ENCODE measurements at regions not wholly inside any gene's neighbourhood (a gene's known extent, or its start where the extent isn't known, plus 50 kb on each side); places are given as distances from the start of the nearest gene placed in this dataset.
A peak's percentile ranks its signal among the peaks of the same experiment; 100 is the strongest.
"Not testable (repeated sequence)": the region's sequence is repeated elsewhere in the genome, so short reads cannot be mapped to it uniquely, and the experiment has no call there.

GRCh38 chr9:129435291-129435690 is 185.6 kb downstream of the C9orf50 start:
- Mint-ChIP-seq H3K27me3 (peaks cover 48% of the 10 kb centered on the region), H3K4me3 (no peak overlapping the region), H3K36me3 (ENCODE audit: low read depth) (no peaks in the 10 kb centered on the region), H3K4me1 (ENCODE audit: low read depth) (peaks cover 36% of the 10 kb centered on the region), H3K9me3 (no peaks in the 10 kb centered on the region), H3K27ac (no peak overlapping the region)
- intact Hi-C loops (cut with micrococcal nuclease): no loop called here

- H3K4me3 Mint-ChIP-seq: no peak overlapping the region
- peaks cover 31% of the 10 kb centered on the region for H3K4me1 Mint-ChIP-seq (ENCODE audit: low read depth)
- no peaks in the 10 kb centered on the region for H3K9me3 Mint-ChIP-seq
- H3K27ac Mint-ChIP-seq: no peak overlapping the region
- peaks cover 39% of the 10 kb centered on the region for H3K27me3 Mint-ChIP-seq
- intact Hi-C loops (cut with micrococcal nuclease): no loop called here
- H3K36me3 Mint-ChIP-seq (ENCODE audit: low read depth): no peaks in the 10 kb centered on the region
Measured at GRCh38 chr9:129434187-129434586, 186.7 kb downstream of the C9orf50 start.

DNA sequence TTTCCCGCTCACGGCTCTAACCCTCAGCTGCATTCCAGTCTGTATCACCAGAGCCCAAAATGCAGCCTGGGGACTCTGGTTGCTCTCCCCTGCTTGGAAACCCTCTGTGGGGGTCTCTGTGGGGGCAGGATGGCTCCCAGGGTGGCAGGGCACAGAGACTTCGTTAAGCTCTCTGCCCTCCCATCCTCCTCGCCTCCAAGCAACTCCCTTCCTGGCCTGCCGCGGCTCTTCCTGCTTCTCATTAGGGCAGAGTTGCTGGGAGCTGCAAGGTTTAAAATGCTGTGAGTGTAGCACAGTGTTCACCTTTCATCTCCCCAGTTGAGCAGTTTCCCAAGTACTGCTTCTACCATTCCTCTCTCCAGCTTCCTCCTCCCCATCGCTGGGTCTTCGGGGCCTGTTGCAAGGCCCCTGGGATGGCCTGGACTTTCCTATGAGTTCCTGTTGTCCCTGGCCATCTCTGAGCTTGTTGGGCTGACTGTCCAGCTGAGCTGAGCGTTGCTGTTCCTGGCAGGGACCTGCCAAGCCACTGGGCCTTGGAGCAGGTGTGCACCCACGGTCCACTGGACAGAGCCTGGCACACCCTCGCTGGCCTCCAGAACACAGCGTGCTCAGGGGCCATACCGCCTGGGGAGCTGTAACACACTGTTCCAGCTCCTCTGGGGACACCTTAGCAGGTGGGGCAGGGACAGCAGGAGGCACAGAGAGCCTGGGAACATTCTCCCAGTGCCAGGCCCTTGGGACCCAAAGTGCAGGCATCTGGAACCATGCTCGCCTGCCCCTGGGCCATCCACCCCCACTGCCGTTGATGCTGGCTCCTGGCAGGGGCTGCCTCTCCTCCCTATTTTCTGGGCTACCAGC is 188.4 kb downstream of the C9orf50 start:
- peaks cover 16% of the 10 kb centered on the region for H3K4me1 Mint-ChIP-seq (ENCODE audit: low read depth)
- intact Hi-C loops (cut with micrococcal nuclease): no loop called here
- no peaks in the 10 kb centered on the region for H3K9me3 Mint-ChIP-seq
- peaks cover 25% of the 10 kb centered on the region for H3K27me3 Mint-ChIP-seq
- no peak overlapping the region for H3K27ac Mint-ChIP-seq
- no peak overlapping the region for H3K4me3 Mint-ChIP-seq
- H3K36me3 Mint-ChIP-seq (ENCODE audit: low read depth): no peaks in the 10 kb centered on the region

DNA sequence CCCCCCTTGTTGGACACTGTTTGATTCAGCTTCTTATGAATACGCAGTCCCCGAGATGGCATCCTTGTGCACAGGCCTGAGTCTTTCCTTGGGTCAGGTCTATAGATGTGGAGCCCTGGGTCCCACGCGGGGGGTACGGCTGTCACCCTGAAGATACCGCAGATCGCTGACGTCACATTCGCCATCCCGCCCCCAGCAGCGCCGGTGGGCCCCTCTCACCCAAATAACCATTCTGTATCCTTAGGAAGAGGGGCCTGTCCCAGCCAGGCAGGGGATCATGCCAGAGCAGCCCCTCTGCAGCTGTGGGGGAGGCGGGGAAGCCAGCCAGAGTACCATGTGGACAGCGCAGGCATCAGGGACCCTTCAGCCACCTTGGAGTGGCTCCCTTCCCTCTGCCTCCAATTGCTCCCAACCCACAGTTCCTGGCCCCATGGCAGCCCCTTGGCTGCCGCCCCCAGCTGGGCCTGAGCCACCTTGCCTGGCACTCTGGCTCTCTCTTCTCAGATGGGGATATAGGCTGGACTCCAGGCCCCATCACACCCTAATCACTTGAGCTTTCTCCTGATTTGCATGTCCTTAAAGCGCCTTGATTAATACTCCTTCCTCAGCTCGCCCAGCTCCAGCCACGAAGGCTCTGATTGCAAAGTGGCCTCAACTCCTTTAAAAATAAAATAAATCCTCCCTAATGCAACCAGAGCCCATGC is 189.8 kb downstream of the C9orf50 start:
- H3K27ac Mint-ChIP-seq: no peak overlapping the region
- H3K36me3 Mint-ChIP-seq (ENCODE audit: low read depth): no peaks in the 10 kb centered on the region
- H3K27me3 Mint-ChIP-seq: peaks cover 10% of the 10 kb centered on the region
- H3K4me1 Mint-ChIP-seq (ENCODE audit: low read depth): peaks cover 6% of the 10 kb centered on the region
- intact Hi-C loops (cut with micrococcal nuclease): no loop called here
- H3K4me3 Mint-ChIP-seq: no peak overlapping the region
- H3K9me3 Mint-ChIP-seq: no peaks in the 10 kb centered on the region

- Mint-ChIP-seq H3K4me1 (ENCODE audit: low read depth) (peaks cover 8% of the 10 kb centered on the region), H3K36me3 (ENCODE audit: low read depth) (no peaks in the 10 kb centered on the region), H3K4me3 (no peak overlapping the region), H3K9me3 (no peaks in the 10 kb centered on the region), H3K27ac (no peak overlapping the region), H3K27me3 (peaks cover 2% of the 10 kb centered on the region)
- intact Hi-C loops (cut with micrococcal nuclease): no loop called here
Measured at GRCh38 chr9:129428864-129429577, 191.9 kb downstream of the C9orf50 start.

- Mint-ChIP-seq H3K4me3 (no peak overlapping the region), H3K9me3 (no peaks in the 10 kb centered on the region), H3K27ac (no peak overlapping the region), H3K27me3 (peaks cover 2% of the 10 kb centered on the region), H3K36me3 (ENCODE audit: low read depth) (no peaks in the 10 kb centered on the region), H3K4me1 (ENCODE audit: low read depth) (peaks cover 20% of the 10 kb centered on the region)
- intact Hi-C loops (cut with micrococcal nuclease): no loop called here
Measured at GRCh38 chr9:129427149-129427548, 193.8 kb downstream of the C9orf50 start.

DNA sequence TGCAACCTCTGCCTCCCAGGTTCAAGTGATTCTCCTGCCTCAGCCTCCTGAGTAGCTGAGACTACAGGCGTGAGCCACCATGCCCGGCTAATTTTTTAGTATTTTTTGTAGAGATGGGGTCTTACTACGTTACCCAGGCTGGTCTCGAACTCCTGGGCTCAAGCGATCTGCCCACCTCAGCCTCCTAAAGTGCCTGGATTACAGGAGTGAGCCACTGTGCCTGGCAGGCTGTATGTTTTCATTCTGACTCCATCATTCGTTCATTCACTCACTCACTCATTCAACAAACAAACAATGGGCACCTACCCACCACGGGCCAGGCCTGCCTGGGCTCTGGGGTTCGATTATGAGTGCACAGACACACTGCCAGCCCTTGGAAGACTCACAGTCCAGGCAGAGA is 197.1 kb downstream of the C9orf50 start:
- intact Hi-C loops (cut with micrococcal nuclease); H3K9me3 Mint-ChIP-seq; H3K27me3 Mint-ChIP-seq; H3K4me3 Mint-ChIP-seq; H3K36me3 Mint-ChIP-seq (ENCODE audit: low read depth): not testable (repeated sequence)
- Mint-ChIP-seq H3K27ac (peak overlapping the region; percentile 24), H3K4me1 (ENCODE audit: low read depth) (peaks cover 26% of the 10 kb centered on the region)

- intact Hi-C loops (cut with micrococcal nuclease): no loop called here
- Mint-ChIP-seq H3K36me3 (ENCODE audit: low read depth) (no peaks in the 10 kb centered on the region), H3K4me1 (ENCODE audit: low read depth) (peaks cover 26% of the 10 kb centered on the region), H3K4me3 (no peak overlapping the region), H3K9me3 (no peaks in the 10 kb centered on the region), H3K27ac (peak overlapping the region; percentile 24), H3K27me3 (peaks cover 8% of the 10 kb centered on the region)
Measured at GRCh38 chr9:129423216-129423615, 197.7 kb downstream of the C9orf50 start.

DNA sequence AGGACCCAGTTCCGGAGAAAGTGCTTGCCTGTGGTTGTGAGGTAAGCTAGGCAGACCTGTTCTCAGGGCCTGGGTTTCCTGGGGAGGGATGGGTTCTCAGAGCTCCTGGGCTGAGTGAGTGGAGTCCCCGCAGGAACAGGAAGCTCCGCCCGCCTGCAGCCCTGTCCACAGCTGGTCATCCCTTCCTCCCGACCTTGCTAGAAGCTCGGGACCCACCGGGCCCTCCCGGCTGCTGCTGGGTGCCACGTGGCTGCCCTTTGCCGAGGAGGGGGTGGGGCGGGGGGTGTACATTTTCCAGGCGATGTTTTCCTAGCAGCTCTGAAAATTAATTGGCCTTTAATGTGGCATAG is 198.1 kb downstream of the C9orf50 start:
- peaks cover 8% of the 10 kb centered on the region for H3K27me3 Mint-ChIP-seq
- intact Hi-C loops (cut with micrococcal nuclease): no loop called here
- H3K9me3 Mint-ChIP-seq: no peaks in the 10 kb centered on the region
- no peaks in the 10 kb centered on the region for H3K36me3 Mint-ChIP-seq (ENCODE audit: low read depth)
- no peak overlapping the region for H3K4me3 Mint-ChIP-seq
- peak overlapping the region; percentile 24 for H3K27ac Mint-ChIP-seq
- peaks cover 30% of the 10 kb centered on the region for H3K4me1 Mint-ChIP-seq (ENCODE audit: low read depth)

GRCh38 chr9:129422032-129422842 is 198.7 kb downstream of the C9orf50 start:
- no peak overlapping the region for H3K27ac Mint-ChIP-seq
- peaks cover 8% of the 10 kb centered on the region for H3K27me3 Mint-ChIP-seq
- H3K9me3 Mint-ChIP-seq: no peaks in the 10 kb centered on the region
- intact Hi-C loops (cut with micrococcal nuclease): no loop called here
- H3K4me3 Mint-ChIP-seq: no peak overlapping the region
- peaks cover 36% of the 10 kb centered on the region for H3K4me1 Mint-ChIP-seq (ENCODE audit: low read depth)
- H3K36me3 Mint-ChIP-seq (ENCODE audit: low read depth): no peaks in the 10 kb centered on the region

DNA sequence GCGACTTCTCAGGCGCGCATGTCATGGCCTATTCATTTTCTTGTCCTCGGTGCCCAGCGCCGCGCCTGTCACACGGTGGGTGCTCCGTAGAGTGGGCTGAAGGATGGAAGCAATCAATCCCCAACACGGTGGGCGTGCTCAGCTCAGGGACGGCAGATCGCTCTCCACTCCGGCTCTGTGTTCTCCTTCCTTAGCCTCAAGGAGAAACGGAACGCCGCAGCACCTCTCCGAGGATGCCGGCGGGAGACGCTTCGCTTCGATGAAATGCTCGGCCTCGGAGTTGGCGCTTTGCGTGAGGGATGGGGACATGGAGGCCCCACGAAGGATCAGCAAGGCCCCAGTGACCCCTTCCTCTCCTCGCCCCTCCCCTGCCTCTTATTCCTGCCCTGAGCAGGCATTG is 199.5 kb downstream of the C9orf50 start:
- Mint-ChIP-seq H3K27me3 (peaks cover 8% of the 10 kb centered on the region), H3K9me3 (no peaks in the 10 kb centered on the region), H3K36me3 (ENCODE audit: low read depth) (no peaks in the 10 kb centered on the region), H3K4me1 (ENCODE audit: low read depth) (peaks cover 44% of the 10 kb centered on the region), H3K27ac (peak overlapping the region; percentile 41), H3K4me3 (no peak overlapping the region)
- intact Hi-C loops (cut with micrococcal nuclease): no loop called here

DNA sequence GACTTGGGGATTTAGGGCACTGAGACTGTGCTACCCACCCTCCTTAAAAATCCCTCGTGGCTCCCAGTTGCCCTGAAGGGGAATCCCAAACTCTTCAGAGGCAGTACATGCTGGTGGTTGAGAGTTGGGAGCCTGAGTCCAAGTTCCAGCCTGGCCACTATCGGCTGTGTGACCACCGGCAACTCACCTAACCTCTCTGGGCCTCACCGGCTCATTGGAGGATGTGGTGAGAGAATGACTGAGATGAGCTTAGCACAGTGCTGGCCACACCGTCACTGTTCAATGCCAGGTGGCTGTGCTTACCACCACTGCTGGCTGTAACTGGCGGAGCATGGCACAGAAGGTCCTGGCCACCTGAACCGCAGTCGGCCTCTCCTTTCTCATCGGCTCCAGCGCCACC is 200.2 kb downstream of the C9orf50 start:
- Mint-ChIP-seq H3K36me3 (ENCODE audit: low read depth) (no peaks in the 10 kb centered on the region), H3K9me3 (no peaks in the 10 kb centered on the region), H3K27me3 (peaks cover 8% of the 10 kb centered on the region), H3K4me1 (ENCODE audit: low read depth) (peaks cover 51% of the 10 kb centered on the region), H3K27ac (peak overlapping the region; percentile 41), H3K4me3 (no peak overlapping the region)
- intact Hi-C loops (cut with micrococcal nuclease): no loop called here

DNA sequence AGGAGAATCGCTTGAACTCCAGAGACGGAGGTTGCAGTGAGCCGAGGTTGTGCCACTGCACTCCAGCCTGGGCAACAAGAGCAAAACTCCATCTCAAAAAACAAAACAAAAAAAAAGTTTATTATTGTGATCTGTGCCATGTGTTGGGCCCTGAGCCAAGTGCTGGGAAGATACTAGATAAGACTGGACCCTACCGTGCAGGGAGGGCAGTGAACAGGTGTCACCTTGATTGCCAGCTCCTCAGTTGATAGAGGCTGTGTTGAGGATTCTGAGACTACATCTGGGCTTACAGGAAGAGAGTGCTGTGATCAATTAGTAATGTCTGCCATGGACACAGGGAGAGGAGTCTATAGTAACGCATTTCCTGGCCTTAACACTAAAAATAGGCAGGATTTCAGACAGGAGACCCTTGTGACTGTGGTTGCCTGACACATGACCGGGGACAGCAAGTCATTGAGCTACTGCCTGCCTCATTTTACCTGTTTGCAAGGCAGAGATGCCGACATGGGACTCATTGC is 201.5 kb downstream of the C9orf50 start:
- Mint-ChIP-seq H3K36me3 (ENCODE audit: low read depth) (no peaks in the 10 kb centered on the region), H3K9me3 (no peaks in the 10 kb centered on the region), H3K27me3 (peaks cover 8% of the 10 kb centered on the region), H3K4me3 (no peak overlapping the region), H3K4me1 (ENCODE audit: low read depth) (peaks cover 59% of the 10 kb centered on the region), H3K27ac (peak overlapping the region; percentile 59)
- intact Hi-C loops (cut with micrococcal nuclease): loop anchor here (5.0 to 10.0 kb wide), 2 partner anchors 37 to 245 kb away; partner anchors contain the start of gene IER5L

Data from dendritic cell treated with granulocyte-macrophage colony-stimulating factor and Interleukin-4, amounts not matched to agents 40 ng/mL and 50 ng/mL, for 4 days (primary cell).